HepG2 (cell line): ENCODE measurements at regions not wholly inside any gene's neighbourhood (a gene's known extent, or its start where the extent isn't known, plus 50 kb on each side); places are given as distances from the start of the nearest gene placed in this dataset.

Experiments used
- EHMT2 ChIP-seq: fragments of 200-600 bp; sonication (generic); IDR thresholded peaks from 2 replicates; pipeline ENCODE4 v1.7.0; 2017; ENCODE audit warnings: antibody characterized with exemption, low read depth, low read length, borderline replicate concordance
- GTF2F1 ChIP-seq: fragments of 150-350 bp; IDR thresholded peaks from 2 replicates; pipeline ENCODE4 v1.6.1; 2014; ENCODE audit warnings: low read length
- HDAC6 ChIP-seq: fragments of 200-600 bp; sonication (generic); IDR thresholded peaks from 2 replicates; pipeline ENCODE4 v1.7.0; 2017; ENCODE audit warnings: mild to moderate bottlenecking, antibody characterized with exemption, low read length, low read depth
- KDM5B ChIP-seq: sonication (generic); formaldehyde crosslinking; IDR thresholded peaks from 2 replicates; pipeline ENCODE4 v1.4.0; 2020; ENCODE audit warnings: missing genetic modification reagents, mild to moderate bottlenecking, borderline replicate concordance
- PCBP1 ChIP-seq: fragments of 200-400 bp; formaldehyde crosslinking; IDR thresholded peaks from 2 replicates; pipeline ENCODE4 v1.6.1; 2017; ENCODE audit warnings: mild to moderate bottlenecking, low read depth, low read length, borderline replicate concordance
- PHF5A ChIP-seq: IDR thresholded peaks from one replicate; pipeline ENCODE4 v1.6.1; 2018; ENCODE audit warnings: low read depth, missing genetic modification reagents; ENCODE audit not compliant: unreplicated experiment
- POLR2AphosphoS2 ChIP-seq: IDR thresholded peaks from 2 replicates; pipeline ENCODE4 v1.6.1; 2011; ENCODE audit warnings: low read depth, low read length, improper control_type of control experiment
- RORA ChIP-seq: sonication (generic); formaldehyde crosslinking; IDR thresholded peaks from 2 replicates; pipeline ENCODE4 v1.5.0; 2020; ENCODE audit warnings: mild to moderate bottlenecking, missing genetic modification reagents, moderate library complexity
- SP1 ChIP-seq, 2 experiments: fragments of 450-650 bp in 1 of 2; sonication (generic) in 1 of 2; formaldehyde crosslinking in 1 of 2; IDR thresholded peaks; 2 replicates each; pipeline versions ENCODE4 v1.4.0 to v1.6.1; 2016 to 2020; ENCODE audit warnings: missing genetic modification reagents in 1 of 2
- SRF ChIP-seq: IDR thresholded peaks from 2 replicates; pipeline ENCODE4 v1.6.1; 2011; ENCODE audit warnings: mild to moderate bottlenecking, low read depth, low read length, moderate library complexity
- TCF12 ChIP-seq, 2 experiments: fragments of 450-650 bp in 1 of 2; sonication (generic) in 1 of 2; formaldehyde crosslinking in 1 of 2; IDR thresholded peaks; 2 replicates each; pipeline versions ENCODE4 v1.6.1 to v1.8.0; 2017 to 2022; ENCODE audit warnings: antibody characterized with exemption in 1 of 2, mild to moderate bottlenecking in 1 of 2, missing genetic modification reagents in 1 of 2, moderate library complexity in 1 of 2
- TF ChIP-seq, protein P1 (sequence below): sonication (generic); formaldehyde crosslinking; IDR thresholded peaks from 2 replicates; pipeline ENCODE4 v1.5.0; 2020; ENCODE audit warnings: mild to moderate bottlenecking, missing genetic modification reagents, moderate library complexity
- TF ChIP-seq, protein P2 (sequence below): sonication (generic); formaldehyde crosslinking; conservative IDR thresholded peaks from 2 replicates; pipeline ENCODE4 v1.4.0; 2020; ENCODE audit warnings: missing genetic modification reagents
- TF ChIP-seq, protein P3 (sequence below): sonication (generic); formaldehyde crosslinking; IDR thresholded peaks from 2 replicates; pipeline ENCODE4 v1.5.1; 2020; ENCODE audit warnings: mild to moderate bottlenecking, moderate library complexity, missing genetic modification reagents

DNA sequence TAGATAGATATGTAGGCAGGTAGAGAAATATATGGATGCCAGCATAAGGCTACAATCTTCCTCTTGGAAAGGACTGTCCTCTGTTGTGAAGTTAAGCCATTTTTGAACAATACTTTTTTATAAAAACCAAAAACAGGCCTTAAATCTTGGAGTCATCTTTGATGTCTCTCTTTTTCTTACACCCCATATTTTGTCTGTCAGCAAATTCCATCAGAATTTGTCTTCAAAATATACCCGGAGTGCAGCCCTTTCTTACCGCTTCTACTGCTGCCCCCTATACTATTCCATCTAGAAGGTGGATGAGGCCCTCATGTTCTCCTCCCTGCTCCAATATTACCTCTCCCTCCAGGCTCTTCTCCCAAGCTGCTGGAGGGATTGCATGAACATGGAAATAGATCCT lies 326.5 kb downstream of the HAPSTR1 start:
- TF ChIP-seq, protein P1, sequence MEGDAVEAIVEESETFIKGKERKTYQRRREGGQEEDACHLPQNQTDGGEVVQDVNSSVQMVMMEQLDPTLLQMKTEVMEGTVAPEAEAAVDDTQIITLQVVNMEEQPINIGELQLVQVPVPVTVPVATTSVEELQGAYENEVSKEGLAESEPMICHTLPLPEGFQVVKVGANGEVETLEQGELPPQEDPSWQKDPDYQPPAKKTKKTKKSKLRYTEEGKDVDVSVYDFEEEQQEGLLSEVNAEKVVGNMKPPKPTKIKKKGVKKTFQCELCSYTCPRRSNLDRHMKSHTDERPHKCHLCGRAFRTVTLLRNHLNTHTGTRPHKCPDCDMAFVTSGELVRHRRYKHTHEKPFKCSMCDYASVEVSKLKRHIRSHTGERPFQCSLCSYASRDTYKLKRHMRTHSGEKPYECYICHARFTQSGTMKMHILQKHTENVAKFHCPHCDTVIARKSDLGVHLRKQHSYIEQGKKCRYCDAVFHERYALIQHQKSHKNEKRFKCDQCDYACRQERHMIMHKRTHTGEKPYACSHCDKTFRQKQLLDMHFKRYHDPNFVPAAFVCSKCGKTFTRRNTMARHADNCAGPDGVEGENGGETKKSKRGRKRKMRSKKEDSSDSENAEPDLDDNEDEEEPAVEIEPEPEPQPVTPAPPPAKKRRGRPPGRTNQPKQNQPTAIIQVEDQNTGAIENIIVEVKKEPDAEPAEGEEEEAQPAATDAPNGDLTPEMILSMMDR (CRISPR knock-in tag) = no peak
- TF ChIP-seq GTF2F1 (no peak), EHMT2 (no peak), HDAC6 (no peak), SRF (no peak), SP1 (IDR thresholded peaks at IDR 0.05) (no peak), SP1 (CRISPR knock-in tag; IDR thresholded peaks at IDR 0.05) (no peak), PCBP1 (no peak), PHF5A (CRISPR knock-in tag) (no peak), POLR2AphosphoS2 (no peak), TCF12 (IDR thresholded peaks at IDR 0.05) (no peak), TCF12 (CRISPR knock-in tag; IDR thresholded peaks at IDR 0.05) (no peak), RORA (CRISPR knock-in tag) (no peak), KDM5B (CRISPR knock-in tag) (no peak)
- TF ChIP-seq, protein P2, sequence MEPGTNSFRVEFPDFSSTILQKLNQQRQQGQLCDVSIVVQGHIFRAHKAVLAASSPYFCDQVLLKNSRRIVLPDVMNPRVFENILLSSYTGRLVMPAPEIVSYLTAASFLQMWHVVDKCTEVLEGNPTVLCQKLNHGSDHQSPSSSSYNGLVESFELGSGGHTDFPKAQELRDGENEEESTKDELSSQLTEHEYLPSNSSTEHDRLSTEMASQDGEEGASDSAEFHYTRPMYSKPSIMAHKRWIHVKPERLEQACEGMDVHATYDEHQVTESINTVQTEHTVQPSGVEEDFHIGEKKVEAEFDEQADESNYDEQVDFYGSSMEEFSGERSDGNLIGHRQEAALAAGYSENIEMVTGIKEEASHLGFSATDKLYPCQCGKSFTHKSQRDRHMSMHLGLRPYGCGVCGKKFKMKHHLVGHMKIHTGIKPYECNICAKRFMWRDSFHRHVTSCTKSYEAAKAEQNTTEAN (CRISPR knock-in tag) = no peak
- TF ChIP-seq, protein P3, sequence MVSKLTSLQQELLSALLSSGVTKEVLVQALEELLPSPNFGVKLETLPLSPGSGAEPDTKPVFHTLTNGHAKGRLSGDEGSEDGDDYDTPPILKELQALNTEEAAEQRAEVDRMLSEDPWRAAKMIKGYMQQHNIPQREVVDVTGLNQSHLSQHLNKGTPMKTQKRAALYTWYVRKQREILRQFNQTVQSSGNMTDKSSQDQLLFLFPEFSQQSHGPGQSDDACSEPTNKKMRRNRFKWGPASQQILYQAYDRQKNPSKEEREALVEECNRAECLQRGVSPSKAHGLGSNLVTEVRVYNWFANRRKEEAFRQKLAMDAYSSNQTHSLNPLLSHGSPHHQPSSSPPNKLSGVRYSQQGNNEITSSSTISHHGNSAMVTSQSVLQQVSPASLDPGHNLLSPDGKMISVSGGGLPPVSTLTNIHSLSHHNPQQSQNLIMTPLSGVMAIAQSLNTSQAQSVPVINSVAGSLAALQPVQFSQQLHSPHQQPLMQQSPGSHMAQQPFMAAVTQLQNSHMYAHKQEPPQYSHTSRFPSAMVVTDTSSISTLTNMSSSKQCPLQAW (CRISPR knock-in tag) = no peak
